ENCODE measurements at regions not wholly inside any gene's neighbourhood (a gene's known extent, or its start where the extent isn't known, plus 50 kb on each side); places are given as distances from the start of the nearest gene placed in this dataset.

DNA sequence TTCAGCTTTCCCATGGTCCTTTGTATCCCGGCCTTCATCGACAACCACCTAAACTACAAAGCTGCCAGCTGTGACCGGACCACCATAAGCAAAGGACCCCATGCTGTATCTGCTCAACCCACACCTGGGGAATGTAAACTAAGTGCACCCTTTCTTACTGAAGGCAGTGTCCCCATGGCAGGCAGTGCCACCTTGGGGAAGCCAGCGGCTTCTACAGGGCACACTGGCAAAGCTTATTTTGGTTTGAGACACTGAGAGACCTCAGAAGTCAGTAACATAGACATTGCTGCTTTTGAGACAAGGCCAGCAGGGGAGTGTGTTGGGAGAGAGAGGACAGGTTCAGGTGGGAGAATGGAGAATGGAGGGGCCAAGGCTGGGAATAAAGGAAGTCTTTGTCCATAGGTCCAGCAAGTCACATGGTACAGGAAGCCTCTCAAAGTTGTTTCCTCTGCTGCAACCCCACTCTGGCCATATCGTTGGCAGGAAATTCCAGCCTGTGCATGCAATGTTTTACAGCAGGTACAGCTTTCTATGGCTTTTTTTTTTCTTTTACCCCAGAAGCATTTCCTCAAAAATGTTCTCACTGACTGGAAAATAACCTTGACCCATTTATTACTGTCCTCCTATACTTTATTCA, 85.9 kb upstream of the NPVF start:
- no peak for DNase-seq (ENCODE audit: extremely low read depth in 1 of 2, low read depth in 1 of 2)

DNA sequence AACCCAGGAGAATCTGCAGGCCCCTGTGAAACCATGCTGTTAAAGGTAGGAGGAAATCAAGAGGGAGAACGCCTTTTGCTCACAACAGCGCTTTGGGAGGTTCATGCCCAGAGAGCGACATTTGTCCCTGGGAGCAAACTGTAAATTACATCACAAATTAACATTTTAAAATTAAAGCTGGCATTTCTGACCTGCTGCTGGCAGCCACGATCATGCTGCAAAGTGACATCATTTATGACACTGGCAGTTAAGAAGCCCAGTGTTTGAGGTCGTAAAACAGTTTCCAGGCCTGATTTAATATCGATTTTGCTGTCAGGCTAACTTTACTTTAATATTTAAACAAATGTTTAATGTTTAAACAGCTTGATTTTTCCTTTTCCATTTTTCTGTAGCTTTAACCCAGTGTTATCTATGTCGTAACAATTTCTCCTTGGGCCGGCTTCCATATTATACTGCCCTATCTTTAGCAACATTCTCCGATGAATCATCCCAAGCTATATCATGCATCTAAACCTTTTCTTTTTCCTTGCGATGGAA, 86.5 kb upstream of the NPVF start:
- no peak for DNase-seq (ENCODE audit: extremely low read depth in 1 of 2, low read depth in 1 of 2)

DNA sequence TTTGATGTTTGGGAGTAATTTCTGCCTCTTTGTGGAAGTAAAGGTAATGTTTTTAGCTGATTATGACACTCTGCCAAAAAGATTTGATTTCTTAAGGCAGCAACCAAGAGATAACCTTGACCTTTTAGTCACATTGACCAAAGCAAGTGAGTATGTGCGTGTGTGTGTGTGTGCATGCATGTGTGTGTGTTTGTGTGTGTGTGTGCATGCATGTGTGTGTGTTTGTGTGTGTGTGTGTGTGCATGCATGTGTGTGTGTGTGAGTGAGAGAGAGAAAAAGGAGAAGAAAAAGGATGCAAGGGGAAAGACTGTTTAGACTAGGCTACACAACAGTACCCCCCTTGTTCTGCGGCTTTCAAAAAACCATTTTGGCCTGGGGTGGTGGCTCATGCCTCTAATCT, 88.1 kb upstream of the NPVF start:
- no peak for DNase-seq (ENCODE audit: extremely low read depth in 1 of 2, low read depth in 1 of 2)

DNA sequence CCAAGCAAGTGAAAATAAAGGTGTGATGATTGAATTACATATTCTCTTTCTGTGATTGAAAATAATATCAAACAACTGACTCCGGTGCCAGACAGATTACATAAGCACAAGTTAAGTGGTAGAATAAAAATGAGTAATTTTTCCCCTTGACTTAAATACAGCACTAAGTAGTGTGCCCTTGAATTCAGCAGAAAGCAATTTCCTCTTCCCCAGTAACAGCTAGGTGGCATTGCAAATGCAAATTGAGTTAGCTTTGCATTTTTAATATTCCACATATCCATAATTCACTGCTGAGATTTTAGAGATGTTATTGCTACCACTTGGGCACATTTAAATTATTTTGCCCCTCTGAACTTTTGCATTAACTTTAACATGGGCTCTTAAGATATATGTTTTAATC, 89.8 kb upstream of the NPVF start:
- no peak for DNase-seq (ENCODE audit: extremely low read depth in 1 of 2, low read depth in 1 of 2)

DNA sequence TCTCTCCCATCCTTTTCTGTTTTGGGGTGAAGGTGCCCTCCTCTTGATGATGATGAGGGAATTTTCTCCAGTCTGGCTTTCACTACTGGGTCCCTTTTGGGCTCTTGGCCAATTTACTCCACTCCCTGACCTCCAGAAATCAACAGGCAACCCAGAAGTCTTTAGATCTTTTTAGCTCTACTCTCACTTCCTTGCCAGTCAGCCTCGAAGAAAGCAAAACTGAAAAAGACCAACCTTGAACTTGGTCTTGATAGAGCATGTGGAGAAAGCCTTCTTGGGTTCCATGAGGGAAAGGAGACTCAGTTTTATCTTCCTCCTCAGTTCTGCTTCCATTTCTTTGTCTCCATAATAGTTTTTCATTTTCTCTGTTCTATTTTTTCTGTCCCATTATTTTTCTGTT, 91.4 kb upstream of the NPVF start:
- DNase-seq (ENCODE audit: extremely low read depth in 1 of 2, low read depth in 1 of 2) = no peak

DNA sequence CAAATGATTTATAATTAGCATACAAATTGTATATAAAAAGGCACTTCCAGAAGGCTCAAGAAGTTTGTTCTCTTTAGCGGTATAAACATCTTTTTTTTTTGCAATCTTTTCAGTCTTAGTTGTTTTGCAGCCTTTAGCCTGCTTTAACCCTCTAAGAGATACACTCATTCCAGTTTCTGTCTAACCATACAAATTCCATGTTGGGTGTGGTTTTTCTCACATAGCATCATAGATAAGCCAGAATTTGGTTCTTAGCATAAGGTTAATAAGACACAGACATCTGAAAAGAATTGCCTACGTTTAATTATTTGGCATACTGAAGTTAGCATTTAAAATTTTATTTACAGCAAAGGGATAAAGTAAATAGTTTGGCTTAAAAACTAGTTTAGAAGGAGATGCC, 92.5 kb upstream of the NPVF start:
- no peak for DNase-seq (ENCODE audit: extremely low read depth in 1 of 2, low read depth in 1 of 2)

DNA sequence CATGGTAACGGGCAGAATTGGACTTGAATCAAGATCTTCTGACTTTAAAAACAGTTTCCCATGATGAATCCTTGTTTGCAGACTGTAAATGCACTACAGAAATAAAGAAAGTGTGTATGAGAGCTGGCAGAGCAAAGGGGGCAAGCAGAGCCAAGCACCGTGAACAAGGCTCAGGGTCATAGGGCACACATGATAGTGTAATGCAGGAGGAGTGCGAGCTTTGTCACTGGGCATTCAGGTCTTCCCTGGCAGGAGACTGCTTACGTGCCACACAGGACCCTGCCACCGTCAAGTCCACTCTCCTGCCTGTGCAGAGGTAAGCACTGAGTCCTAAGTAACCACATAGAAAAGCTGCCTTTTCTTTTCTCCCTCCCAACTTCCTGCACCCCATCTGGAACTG, 93.1 kb upstream of the NPVF start:
- DNase-seq (ENCODE audit: extremely low read depth in 1 of 2, low read depth in 1 of 2) = no peak

DNA sequence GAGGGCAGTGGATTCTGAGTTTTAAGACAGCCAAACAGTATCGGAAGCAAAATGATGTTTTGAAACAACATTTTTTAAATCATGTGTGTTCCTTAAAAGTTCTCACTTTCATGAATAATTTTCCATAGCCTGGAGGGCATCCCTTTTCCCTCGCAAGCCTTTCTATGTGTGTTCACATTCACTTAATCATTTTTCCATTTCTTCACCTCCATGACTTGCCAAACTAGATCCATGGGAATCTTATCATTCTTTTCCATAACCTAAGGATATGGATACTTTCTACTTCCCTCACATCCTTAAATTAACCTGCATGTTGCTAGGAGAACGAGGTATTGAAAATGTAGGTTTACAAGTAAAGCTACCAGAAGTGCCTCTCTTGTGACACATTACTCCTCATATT, 94.2 kb upstream of the NPVF start:
- no peak for DNase-seq (ENCODE audit: extremely low read depth in 1 of 2, low read depth in 1 of 2)

DNA sequence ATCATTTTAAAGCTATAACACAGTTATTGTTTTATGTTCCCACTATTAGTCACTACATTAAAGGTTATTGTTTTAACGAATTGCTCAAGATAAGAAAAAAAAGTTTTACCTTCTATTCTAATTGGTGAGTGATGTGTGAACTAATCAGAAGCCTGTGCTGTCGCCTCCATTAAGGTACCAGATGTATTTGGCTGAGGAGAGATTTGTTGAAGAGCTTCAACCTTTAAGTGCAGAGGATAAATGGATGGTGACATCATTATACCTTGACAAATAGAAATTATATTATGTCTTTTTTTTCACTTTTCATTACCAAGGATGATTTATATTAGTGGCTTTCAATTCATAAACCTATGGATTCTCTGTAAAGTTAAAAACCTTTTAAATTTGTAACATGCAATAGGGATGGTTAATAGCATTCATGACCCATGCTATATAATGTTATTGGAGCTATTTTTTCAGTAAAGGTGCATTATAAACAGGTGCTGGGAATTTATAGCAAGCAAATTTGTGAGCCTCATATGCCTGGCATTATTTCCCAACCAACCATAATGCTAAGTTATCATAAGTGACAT, 97.0 kb upstream of the NPVF start:
- no peak for DNase-seq (ENCODE audit: extremely low read depth in 1 of 2, low read depth in 1 of 2)

DNA sequence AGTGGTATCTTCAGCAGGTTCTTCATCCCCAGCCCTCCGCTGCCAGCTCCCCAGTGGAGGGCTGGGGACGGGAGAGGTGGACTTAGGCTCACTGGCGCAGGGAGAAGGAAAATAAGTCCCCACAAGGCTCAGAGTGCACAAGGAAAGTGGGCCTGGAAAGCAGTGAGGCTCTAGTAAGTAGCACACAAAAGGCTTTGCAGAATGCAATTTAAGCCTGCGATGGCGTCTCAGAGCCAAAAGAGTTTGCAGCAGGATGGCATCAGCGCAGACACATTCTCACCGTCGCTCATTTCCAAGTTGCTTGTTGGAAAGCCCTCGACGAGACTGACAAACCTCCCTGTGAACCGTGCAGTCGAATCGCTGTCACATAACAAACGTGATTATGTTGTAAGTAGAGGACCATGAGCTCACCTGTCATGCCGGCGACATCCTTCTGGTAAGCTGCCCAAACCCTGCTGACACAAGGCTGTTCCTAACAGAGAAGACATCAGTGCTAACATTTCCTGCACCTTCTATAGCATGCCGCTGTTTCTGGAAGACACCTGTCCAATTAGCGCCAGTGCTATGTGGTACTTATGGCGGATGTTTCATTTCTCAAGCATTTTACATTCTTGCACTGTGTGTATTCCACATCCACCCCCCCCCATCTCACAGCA, 98.3 kb upstream of the NPVF start:
- DNase-seq (ENCODE audit: extremely low read depth in 1 of 2, low read depth in 1 of 2) = no peak

DNA sequence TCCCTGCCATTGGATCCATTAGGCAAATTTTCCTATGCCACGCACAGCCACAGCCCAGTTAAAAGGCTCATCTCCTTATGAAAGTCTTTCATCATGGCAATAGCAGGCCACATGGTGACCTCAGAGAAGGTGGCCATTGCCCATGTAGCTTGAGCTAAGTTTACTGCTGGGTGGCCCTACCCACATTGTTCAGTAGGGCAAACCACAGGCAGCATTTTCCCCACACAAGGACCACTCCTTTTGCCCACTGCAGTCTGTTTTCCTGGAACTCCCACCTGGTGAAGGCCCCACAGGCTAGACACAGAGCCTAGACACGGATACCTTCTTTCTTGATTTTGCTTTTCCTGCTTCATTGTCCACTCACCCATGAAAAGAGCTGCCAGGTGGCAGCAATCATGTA, 101.5 kb upstream of the NPVF start:
- no peak for DNase-seq (ENCODE audit: extremely low read depth in 1 of 2, low read depth in 1 of 2)

DNA sequence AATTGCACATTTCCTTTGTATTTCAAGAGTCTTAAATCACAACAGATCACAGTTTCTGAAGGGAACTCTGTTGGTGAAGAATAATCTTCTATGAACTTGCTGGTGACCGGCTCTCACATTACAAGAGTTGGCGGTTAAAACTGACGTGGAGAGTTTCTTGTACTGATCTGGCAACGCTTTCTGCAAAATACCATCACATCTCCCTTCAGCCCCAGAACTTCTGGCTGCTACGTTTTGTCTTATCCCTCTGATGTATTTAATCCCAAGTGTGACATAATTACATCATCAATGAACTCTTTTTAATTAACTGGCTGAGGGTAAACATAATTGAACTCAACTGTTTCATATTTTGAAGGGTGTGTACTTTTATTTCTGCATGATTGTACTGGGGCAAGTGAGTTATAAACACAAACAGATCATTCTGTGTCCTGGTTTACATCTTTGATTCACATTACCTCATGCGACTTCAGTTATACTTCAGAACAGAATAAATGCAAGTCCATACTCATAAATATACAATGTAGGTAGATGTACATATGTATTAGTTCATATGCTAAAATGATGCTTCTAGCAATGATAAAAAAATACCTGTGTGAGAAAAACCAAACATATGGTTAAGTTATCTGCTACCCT, 105.1 kb upstream of the NPVF start:
- no peak for DNase-seq (ENCODE audit: extremely low read depth in 1 of 2, low read depth in 1 of 2)

DNA sequence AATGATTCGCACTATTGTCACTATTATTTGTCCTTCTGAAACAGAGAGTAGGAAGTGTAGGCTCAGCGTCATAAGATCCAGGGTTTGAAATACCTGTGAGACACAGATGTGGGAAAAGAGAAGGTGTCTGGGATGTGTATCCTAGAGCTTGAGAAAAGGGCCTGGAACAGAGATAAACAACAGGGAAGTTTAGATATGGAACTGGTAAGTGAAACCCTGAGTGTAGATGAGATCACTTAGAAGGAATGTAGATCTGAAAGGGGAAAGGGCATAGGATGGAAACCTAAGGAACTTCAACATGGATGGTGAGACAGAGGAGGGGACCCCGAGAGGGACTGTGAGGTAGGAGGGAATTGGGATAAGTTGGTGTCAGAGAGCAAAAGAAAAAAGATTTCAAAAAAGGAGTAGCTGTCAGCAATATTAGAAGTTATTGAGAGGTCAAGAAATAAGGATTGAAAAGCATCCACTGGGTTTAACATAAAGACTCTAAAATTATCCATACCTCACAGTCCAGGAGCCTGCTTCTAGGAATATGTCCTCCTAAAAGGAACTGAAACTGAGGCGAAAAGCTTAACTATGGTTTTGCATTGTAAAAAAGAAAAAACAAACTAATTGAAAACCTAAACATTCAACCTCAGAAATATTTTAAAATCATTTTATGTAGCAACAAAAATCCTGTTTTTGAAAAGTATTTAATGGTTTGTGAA, 119.2 kb upstream of the NPVF start:
- no peak for DNase-seq (ENCODE audit: extremely low read depth in 1 of 2, low read depth in 1 of 2)

DNA sequence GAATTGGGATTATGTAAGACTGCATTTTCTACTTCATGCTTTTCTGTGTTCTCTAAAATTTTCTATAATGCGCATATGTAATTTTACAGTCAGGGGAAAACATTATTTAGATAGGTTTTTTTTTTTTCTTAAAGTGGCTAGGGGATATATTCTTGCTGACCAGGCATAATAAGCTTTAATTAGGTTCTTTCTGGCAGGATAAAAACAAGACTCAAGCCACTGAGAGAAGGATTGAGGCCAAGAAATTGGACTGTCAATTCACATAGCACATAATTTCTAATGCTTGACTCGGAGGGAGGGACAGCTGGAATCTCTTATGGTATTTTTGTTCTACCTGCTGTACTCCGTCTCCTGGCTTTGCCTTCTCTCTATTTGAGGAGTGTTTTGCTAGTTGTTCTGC, 119.8 kb upstream of the NPVF start:
- no peak for DNase-seq (ENCODE audit: extremely low read depth in 1 of 2, low read depth in 1 of 2)

DNA sequence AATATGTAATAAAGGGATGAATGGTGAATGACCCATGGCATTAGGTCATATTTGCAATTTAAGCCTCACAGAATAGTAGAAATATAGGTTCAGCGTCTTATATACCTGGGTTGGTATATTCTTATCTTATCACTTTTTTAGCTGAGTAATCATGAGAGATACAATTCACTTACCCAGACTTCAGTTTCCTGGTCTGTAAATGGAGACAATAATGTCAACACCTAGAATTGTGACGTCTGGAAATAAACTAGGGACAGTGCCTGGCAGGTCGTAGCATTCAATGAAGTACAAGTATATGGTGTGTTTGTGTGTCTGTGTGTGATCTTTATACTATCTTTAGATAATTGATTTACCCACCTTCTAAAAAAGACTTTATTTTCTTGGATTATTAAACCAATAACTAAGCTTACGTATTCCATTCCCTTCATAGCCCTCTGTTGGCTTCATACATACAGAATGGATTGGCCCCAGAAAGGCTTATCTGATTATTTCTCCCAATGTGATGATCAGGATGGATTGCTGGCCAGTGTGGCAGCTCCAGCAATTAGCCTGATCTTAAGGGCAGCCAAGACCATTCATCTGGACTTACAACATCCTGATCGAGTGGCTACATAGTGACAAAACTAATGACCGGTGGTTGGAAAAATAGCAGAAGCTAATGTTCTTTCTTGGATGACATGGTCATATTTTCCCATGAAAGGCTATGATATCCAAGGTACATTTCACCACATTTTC, 121.2 kb upstream of the NPVF start:
- no peak for DNase-seq (ENCODE audit: extremely low read depth in 1 of 2, low read depth in 1 of 2)

DNA sequence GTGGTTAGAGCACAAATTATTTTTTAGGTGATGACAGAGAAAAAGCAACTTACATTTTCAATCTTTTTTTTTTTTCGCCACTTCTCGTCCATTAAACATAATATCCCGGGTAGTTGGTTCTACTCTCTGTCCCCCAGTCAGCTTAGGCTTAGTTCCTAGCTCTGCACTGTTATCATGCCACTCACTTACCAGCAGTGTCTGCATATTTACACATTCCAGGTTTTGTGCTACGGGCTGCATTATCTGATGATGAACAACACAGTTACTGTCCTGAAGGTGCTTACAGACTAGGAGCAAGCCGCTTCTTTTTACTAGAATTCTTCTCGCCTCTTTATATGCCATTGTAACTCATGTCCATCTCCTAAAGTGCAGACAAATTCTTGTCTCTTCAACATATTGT, 121.8 kb upstream of the NPVF start:
- no peak for DNase-seq (ENCODE audit: extremely low read depth in 1 of 2, low read depth in 1 of 2)

DNA sequence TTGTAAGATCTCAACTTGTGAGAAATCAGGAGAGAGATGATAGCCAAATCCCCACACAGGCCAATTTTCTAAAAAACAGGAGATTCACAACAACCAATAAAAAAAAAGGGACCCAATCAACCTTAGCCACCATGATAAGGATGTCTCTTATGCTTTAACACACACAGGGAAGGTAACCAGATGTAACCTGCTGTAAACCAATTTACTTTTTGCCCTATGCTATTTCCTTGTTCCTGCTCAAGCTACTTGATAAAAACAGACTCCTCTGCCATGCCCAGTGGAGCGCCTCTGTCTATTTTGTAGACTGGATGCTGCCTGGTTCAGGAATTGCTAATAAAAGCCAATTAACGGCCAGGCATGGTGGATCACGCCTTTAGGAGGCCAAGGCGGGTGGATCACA, 123.5 kb upstream of the NPVF start:
- no peak for DNase-seq (ENCODE audit: extremely low read depth in 1 of 2, low read depth in 1 of 2)

DNA sequence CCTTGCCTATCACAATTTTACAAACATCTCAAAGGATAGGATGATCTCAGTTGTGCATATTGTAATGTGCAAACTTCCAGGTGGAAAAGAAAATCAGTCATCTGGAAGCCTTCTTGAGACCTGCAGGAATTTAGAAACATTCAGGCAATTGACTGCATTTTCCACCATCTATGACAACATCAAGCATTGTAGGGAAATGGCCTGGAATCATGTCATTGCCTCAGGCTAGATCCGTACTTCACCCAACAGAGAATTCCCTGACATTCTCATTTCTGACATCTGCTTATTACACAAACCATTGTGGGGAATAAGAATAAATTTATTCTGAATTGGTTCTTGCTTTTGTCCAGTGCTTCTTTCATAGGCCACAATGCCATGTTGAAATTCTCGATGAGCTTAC, 124.9 kb upstream of the NPVF start:
- no peak for DNase-seq (ENCODE audit: extremely low read depth in 1 of 2, low read depth in 1 of 2)

DNA sequence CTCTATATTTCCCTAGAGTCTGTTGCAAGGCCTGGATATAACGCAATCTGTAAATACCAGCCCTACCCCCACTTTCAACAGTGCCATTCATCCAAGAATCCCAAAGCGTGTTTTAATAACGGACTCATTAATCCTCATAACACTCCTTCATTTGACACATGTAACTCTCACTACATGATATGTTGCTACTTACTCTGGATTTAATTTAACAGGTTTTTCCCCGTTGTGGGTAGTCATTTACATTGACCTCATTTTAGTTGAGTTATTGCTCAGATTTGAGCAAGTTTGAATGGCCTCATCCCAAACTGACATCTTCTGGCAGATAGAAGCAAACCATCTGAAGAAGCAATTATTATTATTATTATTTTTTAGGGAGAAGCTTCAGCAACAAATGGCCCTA, 125.4 kb upstream of the NPVF start:
- no peak for DNase-seq (ENCODE audit: extremely low read depth in 1 of 2, low read depth in 1 of 2)

DNA sequence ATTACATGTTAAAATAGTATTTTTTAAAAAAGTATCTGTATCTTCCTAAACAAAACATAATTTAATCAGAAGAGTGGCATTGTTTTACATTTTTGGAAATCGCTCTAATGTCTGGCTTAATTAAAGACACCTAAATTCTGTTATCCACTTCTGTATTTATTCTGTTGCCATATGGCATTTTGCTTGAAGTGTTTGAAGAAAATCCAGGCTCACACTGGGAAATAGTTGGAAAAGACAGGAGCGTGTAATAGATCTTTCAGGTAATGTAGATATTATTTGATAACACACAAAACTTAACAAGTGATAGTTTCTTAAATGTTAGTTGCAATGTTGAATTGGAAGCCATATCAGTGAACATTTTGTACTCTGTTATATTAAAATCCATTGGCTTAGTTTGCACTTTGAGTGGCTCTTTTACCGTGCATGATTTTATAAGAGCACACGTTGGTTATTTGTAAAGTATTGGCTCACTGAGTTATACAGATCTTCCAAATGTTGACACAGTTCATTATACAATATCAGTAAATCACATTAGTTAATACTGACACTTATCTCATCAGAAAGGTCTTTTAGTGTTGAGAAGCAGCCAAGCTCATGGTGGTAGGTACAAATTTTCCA, 128.4 kb upstream of the NPVF start:
- no peak for DNase-seq (ENCODE audit: extremely low read depth in 1 of 2, low read depth in 1 of 2)
